ENCODE measurements at regions not wholly inside any gene's neighbourhood (a gene's known extent, or its start where the extent isn't known, plus 50 kb on each side); places are given as distances from the start of the nearest gene placed in this dataset.

GRCh38 chr7:18343047-18343446 is 152.5 kb upstream of the HDAC9 start:
- intact Hi-C loops (cut with DNase I): no loop called here
- no peak for DNase-seq (ENCODE audit: low spot score)

- no peak for DNase-seq (ENCODE audit: low spot score)
- intact Hi-C loops (cut with DNase I): no loop called here
Observed at GRCh38 chr7:18344536-18344935, 151.0 kb upstream of the HDAC9 start.

- intact Hi-C loops (cut with DNase I): no loop called here
- no peak for DNase-seq (ENCODE audit: low spot score)
Observed at GRCh38 chr7:18345641-18346234, 149.8 kb upstream of the HDAC9 start.

GRCh38 chr7:18347170-18347569 is 148.4 kb upstream of the HDAC9 start:
- DNase-seq (ENCODE audit: low spot score): no peak
- intact Hi-C loops (cut with DNase I): no loop called here

- intact Hi-C loops (cut with DNase I): loop anchor here (10.0 kb wide), 3 partner anchors 224 to 666 kb away; no protein-coding TSS in a partner anchor
- DNase-seq (ENCODE audit: low spot score): no peak
Observed at GRCh38 chr7:18350678-18351077, 144.9 kb upstream of the HDAC9 start.

GRCh38 chr7:18352339-18353255 is 143.0 kb upstream of the HDAC9 start:
- no peak for DNase-seq (ENCODE audit: low spot score)
- intact Hi-C loops (cut with DNase I): loop anchor here (10.0 kb wide), 3 partner anchors 222 to 668 kb away; no protein-coding TSS in a partner anchor

- DNase-seq (ENCODE audit: low spot score): no peak
- intact Hi-C loops (cut with DNase I): loop anchor here (10.0 kb wide), 3 partner anchors 221 to 669 kb away; no protein-coding TSS in a partner anchor
Observed at GRCh38 chr7:18353339-18353738, 142.2 kb upstream of the HDAC9 start.

- no peak for DNase-seq (ENCODE audit: low spot score)
- intact Hi-C loops (cut with DNase I): loop anchor here (10.0 kb wide), 3 partner anchors 220 to 670 kb away; no protein-coding TSS in a partner anchor
Observed at GRCh38 chr7:18354108-18355085, 141.2 kb upstream of the HDAC9 start.

GRCh38 chr7:18356191-18356645 is 139.3 kb upstream of the HDAC9 start:
- intact Hi-C loops (cut with DNase I): loop anchor here (10.0 kb wide), 3 partner anchors 219 to 671 kb away; no protein-coding TSS in a partner anchor
- no peak for DNase-seq (ENCODE audit: low spot score)

GRCh38 chr7:18357691-18358090 is 137.9 kb upstream of the HDAC9 start:
- intact Hi-C loops (cut with DNase I): loop anchor here (10.0 kb wide), 3 partner anchors 217 to 673 kb away; no protein-coding TSS in a partner anchor
- DNase-seq (ENCODE audit: low spot score): no peak

- DNase-seq (ENCODE audit: low spot score): no peak
- intact Hi-C loops (cut with DNase I): no loop called here
Observed at GRCh38 chr7:18361756-18362155, 133.8 kb upstream of the HDAC9 start.

- intact Hi-C loops (cut with DNase I): loop anchor here in 1 of 2 donors (2.0 kb wide), 1 partner anchor 21 kb away; no protein-coding TSS in a partner anchor
Observed at GRCh38 chr7:18363751-18364380, 131.7 kb upstream of the HDAC9 start.

GRCh38 chr7:18364396-18364795 is 131.2 kb upstream of the HDAC9 start:
- intact Hi-C loops (cut with DNase I): loop anchor here in 1 of 2 donors (2.0 kb wide), 1 partner anchor 20 kb away; no protein-coding TSS in a partner anchor
- DNase-seq (ENCODE audit: low spot score): no peak

More at GRCh38 chr7:18363751-18364380, 131.7 kb upstream of the HDAC9 start:
- no peak for DNase-seq (ENCODE audit: low spot score)

GRCh38 chr7:18366394-18366793 is 129.2 kb upstream of the HDAC9 start:
- intact Hi-C loops (cut with DNase I): no loop called here

GRCh38 chr7:18369011-18369410 is 126.5 kb upstream of the HDAC9 start:
- no peak for DNase-seq (ENCODE audit: low spot score)
- intact Hi-C loops (cut with DNase I): no loop called here

More at GRCh38 chr7:18366394-18366793, 129.2 kb upstream of the HDAC9 start:
- DNase-seq (ENCODE audit: low spot score): no peak

GRCh38 chr7:18370633-18371032 is 124.9 kb upstream of the HDAC9 start:
- intact Hi-C loops (cut with DNase I): no loop called here
- no peak for DNase-seq (ENCODE audit: low spot score)

- DNase-seq (ENCODE audit: low spot score): no peak
- intact Hi-C loops (cut with DNase I): no loop called here
Observed at GRCh38 chr7:18378989-18379605, 116.5 kb upstream of the HDAC9 start.

Data from posterior vena cava (tissue), 2 donors.